ENCODE measurements at regions not wholly inside any gene's neighbourhood (a gene's known extent, or its start where the extent isn't known, plus 50 kb on each side); places are given as distances from the start of the nearest gene placed in this dataset.
"Not testable (repeated sequence)": the region's sequence is repeated elsewhere in the genome, so short reads cannot be mapped to it uniquely, and the experiment has no call there.

DNA sequence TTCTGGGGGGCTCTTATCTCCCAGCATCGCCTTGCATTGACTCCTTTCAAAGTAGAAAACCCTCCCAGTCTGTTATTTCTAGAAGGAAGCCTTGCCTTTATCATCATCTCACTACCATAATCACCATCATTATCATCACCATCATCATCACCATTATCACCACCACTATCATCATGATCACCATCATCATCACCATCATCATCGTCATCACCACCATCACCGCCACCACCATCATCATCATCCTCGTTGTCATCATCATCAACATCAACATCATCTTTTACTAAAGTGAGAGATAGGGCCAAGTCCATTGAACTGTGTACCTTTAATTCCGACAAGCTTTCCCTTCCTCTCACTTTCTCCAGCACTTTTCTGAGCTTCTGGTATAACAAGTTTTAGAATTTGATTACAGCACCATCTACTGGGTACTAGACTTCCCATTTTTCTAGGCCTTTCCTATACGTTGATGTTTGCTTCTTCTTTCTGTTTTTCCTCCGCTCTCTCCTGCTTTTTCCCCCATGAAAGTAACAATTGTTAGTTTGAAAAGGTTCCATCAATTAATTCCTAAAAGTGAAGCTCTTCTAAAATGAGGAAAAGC lies 226.4 kb downstream of the BUB3 start:
- peak; percentile 22 for DNase-seq

DNA sequence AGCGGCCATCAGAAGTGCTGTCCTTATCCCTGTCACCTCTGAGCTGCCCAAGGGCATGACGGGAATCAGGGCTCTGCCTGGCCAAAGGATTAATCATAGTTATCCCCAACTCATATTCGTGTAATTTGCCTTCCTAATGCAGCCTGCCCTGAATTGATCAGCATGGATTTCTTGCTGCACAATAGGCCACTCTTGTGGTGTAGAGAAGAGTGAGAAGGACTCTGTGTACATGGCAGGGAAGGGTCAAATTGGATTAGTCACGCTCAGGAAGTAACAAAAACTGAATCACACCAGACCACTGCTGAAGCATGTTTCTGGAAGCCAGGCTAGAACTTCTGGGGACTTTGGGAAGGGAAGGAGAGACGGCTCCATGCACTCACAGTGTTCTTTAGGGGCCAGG lies 227.0 kb downstream of the BUB3 start:
- DNase-seq = no peak

DNA sequence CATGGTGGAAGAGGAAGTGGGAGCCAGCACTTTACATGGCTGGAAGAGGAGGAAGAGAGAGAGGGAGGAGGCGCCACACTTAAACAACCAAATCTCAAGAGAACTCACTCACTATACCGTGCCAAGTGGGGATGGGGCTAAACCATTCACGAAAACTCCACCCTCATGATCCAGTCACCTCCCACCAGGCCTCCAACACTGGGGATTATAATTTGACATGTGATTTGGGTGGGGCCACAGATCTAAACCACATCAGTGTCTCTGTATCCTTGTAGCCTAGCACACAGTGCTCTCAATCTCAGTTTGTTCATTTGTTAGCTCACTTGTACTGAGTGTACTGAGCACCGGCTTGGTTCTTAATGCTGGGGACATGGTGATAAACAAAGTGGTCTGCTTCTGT lies 228.3 kb downstream of the BUB3 start:
- DNase-seq = no peak

DNA sequence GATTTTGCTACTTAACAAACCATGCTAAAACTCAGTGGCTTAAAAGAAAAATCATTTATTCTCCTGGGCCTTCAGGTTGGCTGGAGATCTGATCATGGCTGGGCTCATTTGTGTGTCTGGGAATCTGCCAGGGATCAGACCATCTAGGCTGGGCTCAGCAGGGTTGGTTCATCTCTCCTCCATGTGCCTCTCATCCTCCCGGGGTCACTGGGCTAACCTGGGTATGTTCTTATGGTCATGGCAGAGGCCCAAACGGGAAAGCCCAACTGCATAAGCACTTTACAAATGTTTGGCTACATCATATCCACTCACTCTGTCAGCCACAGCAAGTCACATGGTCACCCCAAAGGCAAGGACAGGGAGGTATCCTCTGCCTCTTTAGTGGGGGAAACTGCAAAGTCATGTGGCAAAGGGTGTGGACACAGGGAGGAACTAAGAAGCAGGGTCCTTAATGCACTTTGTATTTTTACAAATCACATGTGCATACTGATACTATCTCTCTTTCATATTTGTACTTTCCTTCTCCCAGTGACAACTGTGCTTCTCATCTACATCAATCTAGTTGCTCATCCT lies 231.4 kb downstream of the BUB3 start:
- no peak for DNase-seq

GRCh38 chr10:123389520-123389919 lies 235.3 kb downstream of the BUB3 start:
- DNase-seq = no peak

DNA sequence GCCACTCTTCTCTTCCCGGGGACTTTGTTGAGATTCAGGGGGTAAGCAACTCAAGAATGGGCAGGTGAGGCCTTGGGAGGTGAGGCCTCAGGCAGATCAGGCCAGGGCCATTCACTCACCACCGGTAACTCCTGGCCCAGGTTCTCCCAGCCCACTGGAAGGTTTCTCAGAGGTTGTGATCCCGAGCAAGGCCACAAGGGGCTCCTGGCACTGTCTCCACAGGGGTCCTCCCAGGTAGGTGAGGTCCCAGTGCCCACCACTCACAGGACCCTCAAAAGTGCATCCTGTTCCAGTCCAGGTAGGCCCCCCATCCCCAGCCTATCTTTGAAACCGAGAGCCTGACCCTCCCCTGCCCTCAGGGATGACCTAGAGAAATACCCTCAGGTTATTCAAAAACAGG lies 236.1 kb downstream of the BUB3 start:
- DNase-seq = no peak

DNA sequence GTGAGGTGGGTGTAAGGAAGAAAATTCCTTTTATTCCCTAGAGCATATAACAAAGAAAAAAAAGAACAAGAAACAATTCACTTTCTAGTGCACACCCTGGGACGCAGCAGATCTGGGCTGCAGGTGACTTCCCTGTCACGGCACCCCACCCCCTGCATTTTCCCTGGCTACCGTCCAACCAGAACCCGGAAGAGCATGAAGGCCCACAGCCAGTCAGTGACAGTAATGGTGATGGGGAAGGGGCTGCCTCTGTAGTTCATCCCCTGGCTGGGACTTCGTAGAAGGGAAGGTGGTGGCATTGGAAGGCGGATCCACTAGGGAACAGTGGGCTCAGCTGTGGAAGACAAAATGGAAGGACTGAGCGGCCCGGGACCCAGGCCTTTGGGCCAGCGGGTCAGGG lies 236.7 kb downstream of the BUB3 start:
- no peak for DNase-seq

DNA sequence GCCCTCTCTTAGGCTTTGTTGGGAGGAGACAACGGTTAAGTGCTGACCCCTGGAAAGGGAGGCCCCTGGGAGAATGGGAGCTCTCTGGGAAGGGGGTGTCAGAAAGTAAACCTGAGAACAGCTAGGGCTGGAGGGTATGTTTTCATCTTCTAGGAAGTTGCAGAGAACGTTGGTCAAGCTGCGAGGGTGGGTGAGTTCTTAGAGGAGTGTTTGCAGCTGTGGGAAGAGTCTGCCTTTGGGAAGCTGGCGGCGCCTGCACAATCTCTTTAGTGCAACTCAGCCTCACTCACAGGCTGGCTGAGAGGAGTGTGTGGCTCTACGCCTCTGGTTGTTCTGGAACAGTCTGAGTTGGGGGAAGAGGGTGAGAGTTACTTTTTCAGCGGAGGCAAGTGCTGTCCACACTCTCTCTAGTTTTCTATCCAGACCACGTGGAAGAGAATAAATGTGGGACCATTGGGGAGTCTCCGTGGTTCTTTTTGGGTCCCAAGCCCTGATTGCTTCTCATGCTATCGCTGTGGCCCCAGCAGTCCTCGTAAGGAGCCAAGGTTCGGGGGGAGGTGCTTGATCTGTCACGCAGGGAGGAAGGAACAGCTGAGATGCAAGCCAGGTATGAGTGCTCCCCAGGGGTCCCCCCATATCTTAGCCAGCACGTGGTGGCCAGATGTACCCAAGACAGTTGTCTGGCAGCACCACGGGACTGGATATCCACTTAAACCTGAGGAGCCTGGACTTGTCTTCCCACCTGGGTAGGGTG lies 237.2 kb downstream of the BUB3 start:
- no peak for DNase-seq

GRCh38 chr10:123392182-123392963 lies 238.2 kb downstream of the BUB3 start:
- no peak for DNase-seq

- DNase-seq = no peak
Observed at GRCh38 chr10:123393170-123393569, 239.0 kb downstream of the BUB3 start.

GRCh38 chr10:123394382-123394781 lies 240.2 kb downstream of the BUB3 start:
- no peak for DNase-seq

- DNase-seq = not testable (repeated sequence)
Observed at GRCh38 chr10:123395234-123395633, 241.0 kb downstream of the BUB3 start.

GRCh38 chr10:123395906-123396305 lies 241.7 kb downstream of the BUB3 start:
- no peak for DNase-seq

- no peak for DNase-seq
Observed at GRCh38 chr10:123398180-123398591, 244.0 kb downstream of the BUB3 start.

- DNase-seq = no peak
Observed at GRCh38 chr10:123398756-123399155, 244.6 kb downstream of the BUB3 start.

DNA sequence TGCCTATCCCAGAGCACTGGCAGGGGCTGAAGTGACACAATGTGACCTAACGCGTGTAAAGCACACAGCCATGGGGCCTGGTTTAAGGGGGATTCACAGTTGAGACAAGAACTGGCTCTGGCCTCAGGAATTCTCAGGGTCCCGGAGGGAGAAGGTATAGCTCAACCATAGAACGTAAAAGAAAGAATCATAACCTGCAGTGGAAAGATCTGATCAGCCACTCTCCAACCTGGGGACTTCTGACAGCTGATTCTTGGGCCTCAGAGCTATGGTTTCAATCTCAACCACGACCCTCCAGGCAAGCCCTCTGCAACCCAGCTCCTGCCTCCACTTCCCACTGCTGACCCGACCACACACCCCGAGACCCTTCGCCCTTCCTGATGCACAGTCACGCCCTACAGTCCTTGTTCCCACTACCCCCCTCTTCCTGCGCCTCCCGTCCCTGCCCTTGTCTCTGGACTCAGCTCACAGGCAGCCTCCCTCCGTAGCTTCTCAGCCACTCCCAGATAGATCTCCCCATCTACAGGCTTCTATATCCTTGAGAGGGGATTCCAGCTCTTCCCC lies 245.2 kb downstream of the BUB3 start:
- no peak for DNase-seq

DNA sequence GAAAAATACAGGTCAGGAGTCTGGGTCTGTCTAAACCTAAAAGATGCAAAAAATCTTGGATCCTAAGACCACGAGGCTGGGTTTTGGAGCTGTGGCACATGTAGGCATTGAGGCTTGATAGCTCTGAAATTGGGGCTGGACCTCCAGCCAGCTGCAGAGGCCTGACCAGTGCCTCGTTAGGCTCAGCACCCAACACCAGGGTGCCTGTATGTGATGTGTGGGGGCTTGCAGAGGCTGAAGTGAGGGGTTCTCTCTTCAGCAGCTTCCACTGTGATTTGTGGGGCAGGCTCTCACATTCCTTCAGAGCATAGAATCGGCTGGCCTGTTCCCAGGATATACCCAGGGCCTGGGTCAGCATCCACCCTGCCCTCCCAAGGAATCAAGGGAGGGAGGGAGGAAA lies 247.8 kb downstream of the BUB3 start:
- no peak for DNase-seq

- DNase-seq = no peak
Observed at GRCh38 chr10:123402656-123403055, 248.5 kb downstream of the BUB3 start.

- no peak for DNase-seq
Observed at GRCh38 chr10:123404357-123404756, 250.2 kb downstream of the BUB3 start.

DNA sequence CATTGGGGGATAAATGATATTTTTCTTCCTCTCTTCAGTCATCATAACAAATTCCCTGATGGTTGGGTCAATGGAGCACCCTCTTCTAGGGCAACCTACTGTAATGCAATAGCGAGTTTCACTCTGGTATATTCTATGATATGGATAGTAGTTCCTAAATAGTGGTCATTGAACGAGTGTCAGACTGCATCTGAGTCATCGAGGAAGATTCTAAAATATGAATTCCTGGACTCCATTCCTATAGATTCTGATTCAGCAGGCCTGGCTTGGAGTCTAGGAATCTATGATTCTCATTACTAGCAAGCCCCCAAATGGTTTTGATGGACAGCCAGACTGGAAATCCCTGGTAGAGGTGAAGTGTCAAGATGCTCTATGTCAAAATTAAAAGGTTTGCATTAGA lies 254.5 kb downstream of the BUB3 start:
- no peak for DNase-seq

DNA sequence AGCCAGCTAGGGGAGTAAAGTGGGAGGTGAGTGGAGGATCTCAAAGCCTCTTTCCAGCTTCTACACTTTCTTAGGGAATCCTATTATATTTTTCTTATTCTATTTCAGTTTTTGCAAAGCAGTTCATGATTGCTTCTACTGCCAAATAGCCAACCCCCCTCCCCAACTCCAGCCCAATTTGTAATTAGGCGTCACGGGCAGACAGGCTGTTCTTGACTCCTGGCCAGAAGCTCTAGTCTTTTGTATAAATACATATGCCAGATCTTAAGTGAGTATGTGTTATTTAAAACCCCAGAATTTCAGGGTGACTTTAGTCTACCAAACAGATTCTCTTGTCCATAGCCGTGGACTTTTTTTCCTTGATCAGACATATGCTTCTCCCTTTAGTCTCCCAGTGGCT lies 255.2 kb downstream of the BUB3 start:
- no peak for DNase-seq

DNA sequence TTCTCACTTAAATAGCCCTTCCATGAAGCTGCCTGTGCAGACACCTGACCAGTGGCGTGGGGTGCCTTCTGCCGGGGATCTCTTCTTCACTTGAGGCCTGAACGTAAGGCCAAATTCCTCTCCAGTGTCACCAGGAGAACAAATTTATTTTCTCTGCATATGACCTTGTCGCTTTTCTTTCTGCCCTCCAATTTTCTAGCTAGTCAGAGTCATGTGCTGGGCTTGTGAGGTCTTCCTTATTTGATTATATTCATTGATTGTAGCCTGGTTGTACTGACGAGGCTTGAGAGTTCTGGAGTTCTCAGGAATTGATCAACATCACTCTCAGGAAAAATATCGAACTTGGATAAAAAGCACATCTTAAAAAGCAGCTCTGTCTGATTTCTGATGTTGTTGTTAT lies 255.7 kb downstream of the BUB3 start:
- DNase-seq = no peak

DNA sequence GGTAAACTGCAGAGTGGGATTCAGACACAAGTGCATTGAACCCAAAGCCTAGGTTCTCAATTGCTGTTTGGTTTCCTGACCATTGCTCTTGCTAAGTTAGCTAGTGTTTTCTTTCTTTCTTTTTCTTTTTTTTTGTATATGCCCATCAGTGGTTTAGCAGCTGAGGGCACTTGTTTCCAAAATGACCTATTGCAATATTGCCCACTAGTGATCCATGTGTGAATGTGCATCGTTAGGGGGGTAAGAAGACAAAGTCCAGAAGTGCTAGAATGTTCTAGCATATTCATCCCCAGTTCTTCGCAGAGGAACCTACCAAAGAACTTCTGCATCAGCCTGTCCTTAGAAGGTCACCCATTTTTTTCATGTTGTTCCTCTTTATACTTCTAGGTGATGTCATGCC lies 252.8 kb upstream of the GPR26 start:
- no peak for DNase-seq

All from hematopoietic multipotent progenitor cell treated with erythropoietin and hydrocortisone succinate and interleukin-3 and kit ligand, for 6 days (in vitro differentiated cells).